MM.1S (cell line): ENCODE measurements at regions not wholly inside any gene's neighbourhood (a gene's known extent, or its start where the extent isn't known, plus 50 kb on each side); places are given as distances from the start of the nearest gene placed in this dataset.

ENCODE experiments used
- CTCF ChIP-seq: fragments of 300-600 bp; sonication (generic); IDR thresholded peaks from 2 replicates; pipeline ENCODE4 v1.5.1; 2016; ENCODE audit warnings: antibody characterized with exemption, low read length, mixed read lengths
- EZH2 ChIP-seq: fragments of 300-600 bp; sonication (generic); optimal IDR thresholded peaks from 2 replicates; pipeline ENCODE3; 2017; ENCODE audit warnings: low read depth, mild to moderate bottlenecking, antibody characterized with exemption, low read length, mixed read lengths

DNA sequence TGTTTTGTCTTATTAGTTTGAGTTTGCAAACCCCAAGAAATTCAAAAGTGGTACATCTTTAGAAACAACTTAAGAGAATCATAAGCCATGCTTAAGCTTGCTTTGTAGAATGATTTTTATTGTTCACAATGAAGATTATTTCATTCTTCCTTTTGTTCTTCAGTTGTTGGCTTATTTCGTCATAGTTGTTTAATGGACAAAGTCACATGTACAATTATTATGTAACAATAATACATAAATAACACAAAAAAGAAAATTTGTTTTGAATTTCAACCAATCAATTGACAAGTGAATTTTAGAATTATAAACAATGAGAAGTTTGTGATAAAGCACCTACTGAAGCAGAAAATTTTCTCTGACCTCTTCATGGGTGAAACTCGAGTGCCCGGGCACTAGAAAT, 111.8 kb upstream of the IGF1 start:
- TF ChIP-seq CTCF: no peak
- TF ChIP-seq EZH2: no peak
